ENCODE measurements at regions not wholly inside any gene's neighbourhood (a gene's known extent, or its start where the extent isn't known, plus 50 kb on each side); places are given as distances from the start of the nearest gene placed in this dataset.
A peak's percentile ranks its signal among the peaks of the same experiment; 100 is the strongest.

DNA sequence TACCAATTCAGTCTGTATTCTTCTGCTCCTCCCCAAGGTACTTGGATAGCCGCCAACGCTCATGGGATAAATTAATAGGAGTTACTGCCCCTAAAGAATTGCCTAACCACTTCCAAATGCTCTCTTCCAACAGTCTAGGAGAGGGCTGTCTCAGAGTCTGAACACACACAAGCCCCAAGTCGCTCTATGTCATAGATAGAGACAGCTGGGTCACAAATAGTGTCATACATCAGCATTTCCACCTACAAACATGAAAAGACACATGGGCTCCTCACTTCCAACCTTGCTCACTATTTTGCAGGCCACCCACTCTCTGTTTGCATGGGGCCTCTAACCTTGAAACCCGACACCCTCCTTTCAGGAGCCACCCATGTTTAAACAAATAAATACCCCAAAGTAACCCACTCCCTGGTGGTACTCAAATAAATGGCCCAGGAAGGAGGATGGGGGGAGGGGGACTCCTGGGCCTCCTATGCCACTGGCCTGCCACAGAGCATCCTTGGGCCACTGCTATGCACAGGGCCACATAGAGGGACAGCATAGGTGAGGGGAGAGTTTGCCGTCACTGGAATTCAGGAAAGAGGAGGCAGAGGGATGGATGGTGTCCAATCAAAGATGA is 265.9 kb downstream of the SOX9 start:
- intact Hi-C loops (cut with DNase I) = no loop called here
- WGBS, 2 donors = 56 to 68% methylated on average over 5 of the region's 5 CpGs
- Histone ChIP-seq H3K27ac (peak overlapping the region in 1 of 3 donors; percentile 52), H3K36me3 (no peaks in the 10 kb centered on the region), H3K9me3 (no peaks in the 10 kb centered on the region), H3K27me3 (no peaks in the 10 kb centered on the region), H3K4me3 (replicated peaks in 1 of 3) (no peak overlapping the region), H3K4me1 (peaks cover 8 to 29% of the 10 kb centered on the region in 2 donors)
- DNase-seq = no peak
- no peak for TF ChIP-seq POLR2A (IDR thresholded peaks at IDR 0.05)
- TF ChIP-seq, protein P1, sequence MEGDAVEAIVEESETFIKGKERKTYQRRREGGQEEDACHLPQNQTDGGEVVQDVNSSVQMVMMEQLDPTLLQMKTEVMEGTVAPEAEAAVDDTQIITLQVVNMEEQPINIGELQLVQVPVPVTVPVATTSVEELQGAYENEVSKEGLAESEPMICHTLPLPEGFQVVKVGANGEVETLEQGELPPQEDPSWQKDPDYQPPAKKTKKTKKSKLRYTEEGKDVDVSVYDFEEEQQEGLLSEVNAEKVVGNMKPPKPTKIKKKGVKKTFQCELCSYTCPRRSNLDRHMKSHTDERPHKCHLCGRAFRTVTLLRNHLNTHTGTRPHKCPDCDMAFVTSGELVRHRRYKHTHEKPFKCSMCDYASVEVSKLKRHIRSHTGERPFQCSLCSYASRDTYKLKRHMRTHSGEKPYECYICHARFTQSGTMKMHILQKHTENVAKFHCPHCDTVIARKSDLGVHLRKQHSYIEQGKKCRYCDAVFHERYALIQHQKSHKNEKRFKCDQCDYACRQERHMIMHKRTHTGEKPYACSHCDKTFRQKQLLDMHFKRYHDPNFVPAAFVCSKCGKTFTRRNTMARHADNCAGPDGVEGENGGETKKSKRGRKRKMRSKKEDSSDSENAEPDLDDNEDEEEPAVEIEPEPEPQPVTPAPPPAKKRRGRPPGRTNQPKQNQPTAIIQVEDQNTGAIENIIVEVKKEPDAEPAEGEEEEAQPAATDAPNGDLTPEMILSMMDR (IDR thresholded peaks at IDR 0.05) = no peak

DNA sequence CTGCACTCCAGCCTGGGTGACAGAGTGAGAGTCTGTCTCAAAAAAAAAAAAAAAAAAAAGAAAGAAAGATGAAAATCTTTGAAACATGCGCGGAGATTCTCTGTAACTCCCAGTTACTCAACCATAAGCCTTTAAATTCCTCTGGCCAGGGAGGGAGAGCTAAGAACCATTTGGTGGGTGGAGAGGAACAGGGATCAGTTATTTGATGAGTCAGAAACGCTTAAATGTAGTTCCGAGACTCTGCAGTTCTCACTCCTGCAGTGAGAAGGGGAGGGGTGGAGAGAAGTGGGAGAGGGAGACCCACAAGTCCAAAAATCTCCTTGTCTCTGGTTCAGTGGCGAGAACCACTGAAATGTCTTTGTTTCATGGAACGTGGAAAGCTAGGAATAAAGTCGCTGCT is 266.7 kb downstream of the SOX9 start:
- intact Hi-C loops (cut with DNase I) = no loop called here

DNA sequence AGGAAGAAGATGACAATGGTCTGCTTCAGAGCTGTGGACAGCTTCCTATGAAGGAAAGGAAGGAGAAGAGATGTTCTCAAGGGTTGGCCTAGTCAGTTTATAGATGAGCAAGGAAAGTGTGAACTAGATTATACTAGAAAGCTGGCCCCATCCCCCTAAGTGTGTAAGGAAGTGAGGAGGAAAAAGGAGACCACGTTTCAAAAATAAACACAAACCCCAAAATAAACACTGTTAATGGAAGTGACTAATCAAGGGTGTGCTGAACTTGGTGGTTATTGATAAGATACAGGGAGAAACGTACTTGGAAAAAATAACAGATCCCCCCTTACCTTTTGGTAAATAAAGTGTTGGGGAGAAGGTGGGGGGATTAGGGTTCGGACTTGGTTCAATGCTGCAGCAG is 267.1 kb downstream of the SOX9 start:
- Histone ChIP-seq H3K27ac (peak overlapping the region in 2 of 3 donors; percentile 35 to 52), H3K27me3 (no peaks in the 10 kb centered on the region), H3K4me1 (peaks cover 17 to 37% of the 10 kb centered on the region in 2 donors), H3K4me3 (replicated peaks in 1 of 3) (no peak overlapping the region), H3K9me3 (no peaks in the 10 kb centered on the region), H3K36me3 (no peaks in the 10 kb centered on the region)
- intact Hi-C loops (cut with DNase I) = no loop called here
- 56 to 60% methylated on average over 3 of the region's 3 CpGs for WGBS, 2 donors
- no peak for DNase-seq
- no peak for TF ChIP-seq POLR2A (IDR thresholded peaks at IDR 0.05)
- TF ChIP-seq, protein P1 (IDR thresholded peaks at IDR 0.05) = no peak

More for the DNA sequence above, 266.7 kb downstream of the SOX9 start:
- whole genome bisulfite sequencing, 2 donors = 35 to 45% methylated on average over 7 of the region's 7 CpGs
- H3K27ac ChIP-seq = peak overlapping the region in 2 of 3 donors; percentile 35 to 52
- H3K36me3 ChIP-seq = no peaks in the 10 kb centered on the region
- peaks cover 15 to 36% of the 10 kb centered on the region in 2 donors for H3K4me1 ChIP-seq
- no peaks in the 10 kb centered on the region for H3K9me3 ChIP-seq
- H3K4me3 ChIP-seq (replicated peaks in 1 of 3) = no peak overlapping the region
- peak; percentile 50 to 75 for DNase-seq
- TF ChIP-seq, protein P1 (IDR thresholded peaks at IDR 0.05) = no peak
- TF ChIP-seq POLR2A (IDR thresholded peaks at IDR 0.05) = no peak
- H3K27me3 ChIP-seq = no peaks in the 10 kb centered on the region

DNA sequence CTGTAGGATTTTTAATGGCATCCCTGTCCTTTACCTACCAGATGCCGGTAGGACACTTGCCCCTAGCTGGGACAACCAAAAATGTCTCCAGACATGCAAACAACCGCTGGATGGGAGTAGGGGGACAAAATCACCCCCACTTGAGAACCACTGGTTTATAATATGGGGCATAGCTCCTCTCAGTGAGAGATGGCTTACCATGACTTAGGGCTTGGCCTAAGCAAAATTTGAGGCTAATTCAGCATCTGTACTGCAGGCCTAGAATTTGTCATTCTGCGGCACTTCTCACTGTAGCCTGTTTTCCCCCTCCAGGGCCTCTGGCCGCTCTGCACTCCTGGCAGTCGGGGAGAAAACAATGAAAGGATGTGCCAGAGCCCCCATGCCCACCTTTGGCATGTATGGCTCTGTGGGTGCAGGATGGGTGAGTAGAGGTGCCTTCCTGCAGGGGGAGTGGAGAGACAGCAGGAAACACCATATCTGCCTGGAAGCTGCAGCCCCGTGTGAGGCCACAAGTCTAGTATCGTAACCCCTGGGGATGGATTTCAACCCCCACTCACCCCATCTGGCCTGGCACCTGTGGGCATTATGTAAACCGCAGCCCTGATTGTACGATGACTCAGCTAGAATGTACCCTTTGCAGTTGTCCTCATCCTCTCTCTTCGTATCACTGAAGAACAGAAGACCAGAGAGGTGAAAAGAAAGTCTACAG is 268.1 kb downstream of the SOX9 start:
- H3K27me3 ChIP-seq = no peaks in the 10 kb centered on the region
- no peak overlapping the region for H3K27ac ChIP-seq
- H3K4me1 ChIP-seq = peaks cover 25 to 45% of the 10 kb centered on the region in 2 donors
- no peaks in the 10 kb centered on the region for H3K36me3 ChIP-seq
- H3K4me3 ChIP-seq (replicated peaks in 1 of 3) = no peak overlapping the region
- no peak for DNase-seq
- H3K9me3 ChIP-seq = no peaks in the 10 kb centered on the region
- TF ChIP-seq, protein P1 (IDR thresholded peaks at IDR 0.05) = no peak
- TF ChIP-seq POLR2A (IDR thresholded peaks at IDR 0.05) = no peak
- intact Hi-C loops (cut with DNase I) = no loop called here
- WGBS, 2 donors = 86 to 90% methylated on average over 7 to 10 of the region's 10 CpGs

All from thyroid gland (tissue), 4 donors.